Keratinocyte (primary cell): ENCODE measurements at regions not wholly inside any gene's neighbourhood (a gene's known extent, or its start where the extent isn't known, plus 50 kb on each side); places are given as distances from the start of the nearest gene placed in this dataset.

Source experiments
- DNase-seq: peaks from one replicate; pipeline ENCODE4 v3.0.0-alpha.2; 2011; ENCODE audit warnings: low read depth, missing footprints, low spot score
- FAIRE-seq: peaks from 2 replicates; lab custom pipeline; 2011; peaks lifted over from hg19 to GRCh38; lab: Jason Lieb, UNC
- H2AFZ ChIP-seq: 2 replicates; pipeline ENCODE4 v1.6.0; 2012; ENCODE audit warnings: low read length, control low read depth, inconsistent platforms; ENCODE audit not compliant: control insufficient read depth
- H3K27ac ChIP-seq: 2 replicates; pipeline ENCODE4 v1.5.1; 2011; ENCODE audit warnings: low read length; ENCODE audit not compliant: control insufficient read depth, insufficient read depth
- H3K27me3 ChIP-seq: 3 replicates; pipeline ENCODE4 v1.6.0; 2011; ENCODE audit warnings: low read length; ENCODE audit not compliant: control insufficient read depth, insufficient read depth; ENCODE audit errors: extremely low read depth
- H3K36me3 ChIP-seq, 2 experiments: 2 replicates in 1 of 2; 3 replicates in 1 of 2; pipeline ENCODE4 v1.5.1; 2011; ENCODE audit warnings: low read length in 2 of 2, mild to moderate bottlenecking in 1 of 2; ENCODE audit not compliant: control insufficient read depth in 2 of 2, insufficient read depth in 2 of 2; ENCODE audit errors: extremely low read depth in 1 of 2
- H3K4me1 ChIP-seq: 3 replicates; pipeline ENCODE4 v1.5.1; 2011; ENCODE audit warnings: low read length; ENCODE audit not compliant: control insufficient read depth, insufficient read depth; ENCODE audit errors: extremely low read depth
- H3K4me2 ChIP-seq: 3 replicates; pipeline ENCODE4 v1.6.0; 2011; ENCODE audit warnings: low read depth, low read length; ENCODE audit not compliant: control insufficient read depth, insufficient read depth; ENCODE audit errors: extremely low read depth
- H3K4me3 ChIP-seq, 3 experiments: fragments of 200-600 bp in 1 of 3; sonication (generic) in 1 of 3; 2 replicates in 2 of 3; 3 replicates in 1 of 3; pipeline ENCODE4 v1.5.1; 2011 to 2016; ENCODE audit warnings: low read length in 3 of 3, mild to moderate bottlenecking in 3 of 3, control low read depth in 2 of 3, inconsistent platforms in 1 of 3, low read depth in 1 of 3, mixed read lengths in 1 of 3, mixed run types in 1 of 3, moderate library complexity in 1 of 3; ENCODE audit not compliant: control insufficient read depth in 2 of 3, insufficient read depth in 2 of 3; ENCODE audit errors: extremely low read depth in 1 of 3
- H3K79me2 ChIP-seq: 2 replicates; pipeline ENCODE4 v1.6.0; 2012; ENCODE audit warnings: low read length; ENCODE audit not compliant: control insufficient read depth, insufficient read depth
- H3K9ac ChIP-seq: 3 replicates; pipeline ENCODE4 v1.6.0; 2011; ENCODE audit warnings: low read length; ENCODE audit not compliant: control insufficient read depth, insufficient read depth; ENCODE audit errors: extremely low read depth
- H3K9me1 ChIP-seq: 3 replicates; pipeline ENCODE4 v1.6.0; 2011; ENCODE audit warnings: low read length; ENCODE audit not compliant: control insufficient read depth, insufficient read depth; ENCODE audit errors: extremely low read depth
- H3K9me3 ChIP-seq: 2 replicates; pipeline ENCODE4 v1.5.1; 2012; ENCODE audit warnings: low read depth, low read length; ENCODE audit not compliant: control insufficient read depth
- H4K20me1 ChIP-seq: 3 replicates; pipeline ENCODE4 v1.6.0; 2011; ENCODE audit warnings: low read length; ENCODE audit not compliant: control insufficient read depth, insufficient read depth; ENCODE audit errors: extremely low read depth
- CTCF ChIP-seq, 3 experiments: IDR thresholded peaks in 1 of 3; conservative IDR thresholded peaks in 1 of 3; optimal IDR thresholded peaks in 1 of 3; 2 replicates in 2 of 3; 3 replicates in 1 of 3; pipeline versions ENCODE3 to v1.5.1; 2011; ENCODE audit warnings: low read length in 3 of 3, mild to moderate bottlenecking in 3 of 3, moderate library complexity in 2 of 3, control low read depth in 1 of 3, inconsistent platforms in 1 of 3; ENCODE audit not compliant: insufficient read depth in 2 of 3; ENCODE audit errors: extremely low read depth in 1 of 3
- EZH2 ChIP-seq: IDR thresholded peaks from one replicate; pipeline ENCODE4 v1.6.1; 2012; ENCODE audit warnings: inconsistent platforms, mild to moderate bottlenecking, low read length, moderate library complexity
- dilution Hi-C: fragments of 300-500 bp; cut with MboI; formaldehyde crosslinking; loops from one replicate; pipeline ENCODE4 v1.7.0; 2020; ENCODE audit warnings: low sequenced_read_pairs; ENCODE audit not compliant: extremely low pct_ligation_motif_present

- dilution Hi-C loops, result no loop called here
- Histone ChIP-seq H3K9me3 (no peaks in the 10 kb centered on the region), H3K4me2 (no peak overlapping the region), H3K27ac (no peak overlapping the region), H3K79me2 (no peaks in the 10 kb centered on the region), H3K4me3 (no peak overlapping the region), H2AFZ (no peak overlapping the region), H3K9me1 (no peaks in the 10 kb centered on the region), H4K20me1 (no peaks in the 10 kb centered on the region), H3K4me1 (no peaks in the 10 kb centered on the region), H3K9ac (no peak overlapping the region), H3K36me3 (no peaks in the 10 kb centered on the region), H3K27me3 (no peaks in the 10 kb centered on the region)
- DNase-seq (no peak), FAIRE-seq (no peak)
- TF ChIP-seq CTCF (optimal IDR thresholded peaks at IDR 0.05 in 1 of 3, IDR thresholded peaks at IDR 0.05 in 1 of 3, conservative IDR thresholded peaks at IDR 0.05 in 1 of 3; ENCODE audit: extremely low read depth in 1 of 3, insufficient read depth in 2 of 3, low read length in 3 of 3) (no peak), EZH2 (no peak)
These were observed 61.8 kb upstream of the TMCO5A start for GRCh38 chr15:37872661-37873060.

- no peak for DNase-seq
- Histone ChIP-seq H3K9ac (no peak overlapping the region), H3K27me3 (no peaks in the 10 kb centered on the region), H2AFZ (no peak overlapping the region), H3K9me1 (no peaks in the 10 kb centered on the region), H3K27ac (no peak overlapping the region), H3K4me2 (no peak overlapping the region), H3K36me3 (no peaks in the 10 kb centered on the region), H3K9me3 (no peaks in the 10 kb centered on the region), H3K4me1 (no peaks in the 10 kb centered on the region), H3K79me2 (no peaks in the 10 kb centered on the region), H3K4me3 (no peak overlapping the region), H4K20me1 (no peaks in the 10 kb centered on the region)
- dilution Hi-C loops, result no loop called here
- no peak for FAIRE-seq
- TF ChIP-seq EZH2 (no peak), CTCF (optimal IDR thresholded peaks at IDR 0.05 in 1 of 3, IDR thresholded peaks at IDR 0.05 in 1 of 3, conservative IDR thresholded peaks at IDR 0.05 in 1 of 3; ENCODE audit: extremely low read depth in 1 of 3, insufficient read depth in 2 of 3, low read length in 3 of 3) (no peak)
These were observed 61.1 kb upstream of the TMCO5A start for GRCh38 chr15:37873336-37873735.
